ENCODE measurements at regions not wholly inside any gene's neighbourhood (a gene's known extent, or its start where the extent isn't known, plus 50 kb on each side); places are given as distances from the start of the nearest gene placed in this dataset.

DNA sequence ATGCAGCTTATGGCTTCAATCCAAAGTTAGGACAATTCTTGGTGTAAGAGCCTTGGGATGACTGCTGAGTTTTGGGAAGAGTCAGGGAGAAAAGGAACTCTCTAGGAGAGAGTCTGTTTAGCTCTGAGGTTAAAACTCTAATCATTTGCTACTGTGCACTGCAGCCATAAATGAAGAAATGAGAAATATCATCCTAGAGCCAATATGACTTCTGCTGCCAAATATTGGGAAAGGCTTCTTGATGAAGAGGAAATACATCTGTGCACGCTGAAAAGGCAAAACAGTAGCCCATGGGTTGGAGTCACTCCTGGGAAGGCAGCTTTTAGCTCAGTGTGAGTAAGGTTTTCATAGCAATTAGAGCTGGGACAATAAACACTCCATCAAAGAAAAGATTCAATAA, 308.8 kb downstream of the SFMBT2 start:
- TF ChIP-seq POLR2A (IDR thresholded peaks at IDR 0.05) = no peak
- TF ChIP-seq, protein P1, sequence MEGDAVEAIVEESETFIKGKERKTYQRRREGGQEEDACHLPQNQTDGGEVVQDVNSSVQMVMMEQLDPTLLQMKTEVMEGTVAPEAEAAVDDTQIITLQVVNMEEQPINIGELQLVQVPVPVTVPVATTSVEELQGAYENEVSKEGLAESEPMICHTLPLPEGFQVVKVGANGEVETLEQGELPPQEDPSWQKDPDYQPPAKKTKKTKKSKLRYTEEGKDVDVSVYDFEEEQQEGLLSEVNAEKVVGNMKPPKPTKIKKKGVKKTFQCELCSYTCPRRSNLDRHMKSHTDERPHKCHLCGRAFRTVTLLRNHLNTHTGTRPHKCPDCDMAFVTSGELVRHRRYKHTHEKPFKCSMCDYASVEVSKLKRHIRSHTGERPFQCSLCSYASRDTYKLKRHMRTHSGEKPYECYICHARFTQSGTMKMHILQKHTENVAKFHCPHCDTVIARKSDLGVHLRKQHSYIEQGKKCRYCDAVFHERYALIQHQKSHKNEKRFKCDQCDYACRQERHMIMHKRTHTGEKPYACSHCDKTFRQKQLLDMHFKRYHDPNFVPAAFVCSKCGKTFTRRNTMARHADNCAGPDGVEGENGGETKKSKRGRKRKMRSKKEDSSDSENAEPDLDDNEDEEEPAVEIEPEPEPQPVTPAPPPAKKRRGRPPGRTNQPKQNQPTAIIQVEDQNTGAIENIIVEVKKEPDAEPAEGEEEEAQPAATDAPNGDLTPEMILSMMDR (IDR thresholded peaks at IDR 0.05) = no peak
